Stimulated activated CD4-positive, alpha-beta T cell treated with anti-CD3 and anti-CD28 coated beads, TNF-alpha, amount 100 ng/mL, for 4 hours (primary cell): ENCODE measurements at regions not wholly inside any gene's neighbourhood (a gene's known extent, or its start where the extent isn't known, plus 50 kb on each side); places are given as distances from the start of the nearest gene placed in this dataset.
"Not testable (repeated sequence)": the region's sequence is repeated elsewhere in the genome, so short reads cannot be mapped to it uniquely, and the experiment has no call there.

ENCODE experiments used
- DNase-seq, 3 experiments: peaks; one replicate each; pipeline ENCODE4 v3.0.0-alpha.2; 2020; ENCODE audit warnings: low read depth in 3 of 3

DNA sequence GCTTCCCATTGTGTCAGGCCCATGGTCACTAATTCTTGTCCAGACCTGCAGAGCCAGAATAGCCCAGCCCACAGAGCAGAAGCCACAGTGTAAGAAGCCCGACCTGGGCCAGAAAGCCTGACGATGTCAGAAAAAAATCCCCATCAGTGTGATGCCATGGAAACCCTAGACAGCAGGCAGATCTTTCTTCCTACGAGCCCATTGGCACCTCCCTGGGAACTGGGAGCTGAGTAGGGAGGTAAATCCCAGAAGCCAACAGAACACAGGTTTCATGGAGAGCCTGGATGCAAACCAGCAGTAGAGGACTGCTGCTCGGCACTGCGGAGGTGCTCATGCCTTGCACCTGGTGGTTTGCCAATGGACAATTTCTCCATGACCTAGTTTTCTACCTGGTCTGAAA is 82.2 kb upstream of the SLC22A16 start:
- no peak for DNase-seq

GRCh38 chr6:110557199-110557598 is 80.8 kb upstream of the SLC22A16 start:
- DNase-seq, result no peak

GRCh38 chr6:110556317-110557110 is 80.1 kb upstream of the SLC22A16 start:
- no peak for DNase-seq

DNA sequence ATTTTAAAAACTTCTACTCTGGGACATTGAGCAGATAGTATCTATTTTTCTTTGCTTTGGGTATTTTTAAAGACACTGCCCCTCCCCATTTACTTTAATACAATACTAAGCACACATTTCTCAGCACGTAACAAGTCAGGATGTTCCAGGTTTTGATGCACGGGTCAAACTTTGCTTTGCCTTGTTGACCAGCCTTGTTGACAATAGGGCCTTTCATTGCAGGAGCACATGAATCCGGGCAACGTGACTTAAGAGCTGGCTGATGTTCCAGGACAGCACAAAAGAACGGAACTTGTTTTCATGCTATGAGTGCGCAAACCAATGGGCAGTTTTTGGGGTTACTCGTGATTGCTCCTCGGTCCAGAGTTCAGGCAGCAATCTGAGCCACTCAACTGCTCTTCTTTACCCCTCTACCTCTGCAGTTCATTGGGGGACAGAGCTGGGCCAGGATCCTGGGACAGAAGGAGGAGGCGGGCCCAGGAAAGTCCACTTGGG is 78.6 kb upstream of the SLC22A16 start:
- no peak for DNase-seq

- no peak for DNase-seq
Observed at GRCh38 chr6:110554441-110554840, 78.0 kb upstream of the SLC22A16 start.

GRCh38 chr6:110552901-110553641 is 76.7 kb upstream of the SLC22A16 start:
- no peak for DNase-seq

DNA sequence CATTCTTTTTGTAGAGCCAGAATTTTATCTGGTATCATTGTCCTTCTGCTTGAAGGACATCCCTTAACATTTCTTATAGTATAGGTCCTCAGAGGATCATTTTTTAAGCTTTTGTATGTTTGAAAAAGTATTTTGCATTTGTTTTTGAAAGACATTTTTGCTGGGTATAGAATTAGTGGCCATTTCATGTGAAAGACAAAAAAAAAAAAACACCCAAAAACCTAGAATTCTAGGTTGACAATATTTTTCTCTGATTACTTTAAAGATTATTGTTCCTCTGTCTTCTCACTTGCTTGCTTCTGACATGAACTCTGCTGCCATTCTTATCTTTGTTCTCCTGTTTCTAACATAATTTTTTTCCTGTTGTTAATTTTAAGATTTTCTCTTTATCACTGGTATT is 75.7 kb upstream of the SLC22A16 start:
- no peak for DNase-seq

- DNase-seq, result no peak
Observed at GRCh38 chr6:110551088-110551487, 74.7 kb upstream of the SLC22A16 start.

GRCh38 chr6:110550353-110550752 is 73.9 kb upstream of the SLC22A16 start:
- DNase-seq, result no peak

- no peak for DNase-seq
Observed at GRCh38 chr6:110549277-110549676, 72.9 kb upstream of the SLC22A16 start.

GRCh38 chr6:110548110-110548847 is 71.9 kb upstream of the SLC22A16 start:
- no peak for DNase-seq

DNA sequence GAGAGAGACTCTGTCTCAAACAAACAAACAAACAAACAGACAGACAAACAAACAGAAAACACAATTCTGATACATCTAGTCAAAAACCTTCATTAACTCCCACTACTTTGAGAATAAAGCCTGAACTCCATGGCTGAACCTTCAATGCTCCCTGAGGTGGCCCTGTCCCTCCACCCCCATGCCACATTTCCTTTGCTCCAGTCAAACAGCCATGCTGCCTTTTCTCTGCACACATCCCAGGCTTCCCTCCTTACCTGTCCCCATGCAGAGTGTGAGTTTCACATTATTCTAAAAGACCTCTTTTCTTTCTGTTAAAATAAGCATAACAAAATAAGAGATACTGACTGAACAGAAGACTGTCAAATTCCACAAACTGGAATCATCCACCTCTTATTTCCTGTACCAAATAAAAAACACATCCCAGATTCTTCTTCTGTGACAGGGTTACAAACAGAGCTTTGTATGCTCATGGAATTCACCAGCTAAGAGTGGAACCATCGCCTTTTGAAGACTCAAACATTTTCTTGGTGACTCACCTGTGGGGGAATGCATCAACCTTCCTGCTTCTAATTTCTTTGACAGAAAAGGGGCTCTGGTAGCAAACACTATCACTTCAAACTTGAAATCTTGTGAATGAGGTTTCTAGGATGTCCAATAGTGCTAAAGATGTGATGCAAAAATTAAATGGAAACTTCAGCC is 71.0 kb upstream of the SLC22A16 start:
- no peak for DNase-seq

GRCh38 chr6:110545081-110545872 is 68.9 kb upstream of the SLC22A16 start:
- no peak for DNase-seq

DNA sequence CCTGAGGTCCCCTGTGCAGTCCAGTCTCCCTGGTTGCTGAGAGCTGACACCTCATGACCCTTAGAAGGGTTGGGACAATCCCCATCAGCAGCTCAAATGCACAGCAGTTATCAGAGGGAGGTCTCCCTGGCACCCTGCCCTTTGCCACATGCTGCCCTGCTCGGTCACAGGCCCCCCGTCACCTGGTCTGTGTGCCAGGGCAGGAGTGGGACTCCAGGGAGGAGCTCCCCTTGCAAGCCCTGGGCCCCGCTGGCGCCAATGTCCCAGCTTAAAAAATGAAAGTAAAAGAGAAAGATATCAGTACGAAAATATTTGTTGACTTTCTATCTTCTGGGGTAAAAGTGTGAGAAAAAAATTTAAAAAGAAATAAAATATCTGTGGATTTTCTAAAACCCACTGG is 68.1 kb upstream of the SLC22A16 start:
- no peak for DNase-seq

DNA sequence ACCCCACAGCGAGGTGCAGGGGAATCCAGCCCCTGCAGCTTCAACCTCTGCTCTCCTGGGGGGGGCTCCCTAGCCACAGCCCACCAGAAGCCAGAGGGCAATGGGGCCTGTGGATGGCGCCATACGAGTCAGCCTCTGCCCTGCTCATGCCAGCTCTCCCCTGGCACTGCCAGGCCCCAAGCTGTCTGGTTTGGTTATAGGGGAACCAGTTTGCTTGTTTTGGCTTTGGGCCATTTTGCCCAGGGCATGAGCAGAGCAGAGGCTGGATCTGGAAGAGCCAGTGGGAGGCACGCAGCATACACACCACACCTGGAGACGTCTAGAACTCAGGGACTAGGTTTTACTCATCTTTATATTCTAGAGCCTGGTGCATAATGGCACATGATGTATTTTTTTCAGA is 66.7 kb upstream of the SLC22A16 start:
- DNase-seq, result no peak

DNA sequence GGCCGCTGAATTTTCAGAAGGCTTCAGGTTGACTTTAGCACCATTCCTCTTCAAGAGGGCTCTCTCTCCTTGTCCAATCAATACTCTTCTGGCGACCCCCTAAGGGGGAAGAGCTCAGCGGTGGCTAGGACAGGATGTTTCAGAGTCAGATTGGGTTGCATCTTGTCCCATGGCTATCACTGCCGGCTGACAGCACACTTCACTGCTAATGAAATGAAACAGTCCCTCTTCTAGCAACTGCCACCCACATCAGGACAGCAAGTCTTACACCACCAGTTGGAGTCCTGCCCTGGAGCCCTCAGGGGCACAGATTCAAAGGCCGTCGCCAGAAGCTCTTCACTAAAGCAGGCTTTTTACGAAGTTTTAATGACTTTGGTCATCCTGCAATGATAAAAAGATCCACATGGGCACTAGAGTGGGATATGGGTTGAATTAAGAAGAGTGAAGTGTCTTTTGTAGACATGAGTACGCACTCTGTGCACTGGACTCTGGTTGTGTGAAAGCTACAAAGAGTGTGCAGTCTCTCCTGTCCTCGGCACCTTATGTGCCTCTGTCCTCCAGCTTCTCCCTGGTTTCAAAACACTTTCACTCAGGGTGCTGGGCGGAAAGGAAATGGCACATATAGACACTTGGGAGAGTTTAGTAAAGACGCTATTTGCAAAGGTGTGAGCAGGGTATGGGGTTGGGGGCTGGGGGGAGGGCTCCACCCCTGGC is 66.1 kb upstream of the SLC22A16 start:
- DNase-seq, result no peak

GRCh38 chr6:110541701-110542309 is 65.4 kb upstream of the SLC22A16 start:
- no peak for DNase-seq

- not testable (repeated sequence) for DNase-seq
Observed at GRCh38 chr6:110539277-110540019, 63.0 kb upstream of the SLC22A16 start.
